T-cell (primary cell): ENCODE measurements at regions not wholly inside any gene's neighbourhood (a gene's known extent, or its start where the extent isn't known, plus 50 kb on each side); places are given as distances from the start of the nearest gene placed in this dataset.

Experiments used
- ATAC-seq, 4 experiments: fragments of 200-7000 bp in 3 of 4; fragments of 150-1000 bp in 1 of 4; cut with Tn5 transposase; replicated peaks in 1 of 4; 1 replicate in 3 of 4; 2 replicates in 1 of 4; pipeline ENCODE4 v1.10.0; 2021; ENCODE audit warnings: moderate library complexity in 3 of 4, mild to moderate bottlenecking in 2 of 4, moderate number of reproducible peaks in 1 of 4
- CTCF ChIA-PET, 2 donors: fragments of 300-600 bp; sonication (Branson Sonifier 250); formaldehyde crosslinking; loops; one replicate each; lab custom pipeline; 2022; ENCODE audit warnings: antibody characterized with exemption in 2 of 2; lab: Charles Lee
- POLR2A ChIA-PET, 2 donors: fragments of 300-600 bp; sonication (Branson Sonifier 250); formaldehyde crosslinking; loops; one replicate each; lab custom pipeline; 2022; ENCODE audit warnings: antibody characterized with exemption in 2 of 2; lab: Charles Lee
- DNase-seq, 35 experiments: peaks; one replicate each; pipeline versions ENCODE4 v3.0.0 to v3.0.0-alpha.2; 2013 to 2023
- H3K27ac ChIP-seq: one replicate; pipeline ENCODE4 v1.5.1; 2013; ENCODE audit warnings: low read length
- H3K27me3 ChIP-seq, 2 experiments: replicated peaks in 1 of 2; 1 replicate in 1 of 2; 2 replicates in 1 of 2; pipeline versions ENCODE4 v1.6.1 to v1.7.0; 2013; ENCODE audit warnings: low read length in 1 of 2, mixed read lengths in 1 of 2; ENCODE audit not compliant: control insufficient read depth in 2 of 2, insufficient read depth in 2 of 2; ENCODE audit errors: extremely low read depth in 1 of 2
- H3K36me3 ChIP-seq, 2 donors: 1 replicate in 1 of 2; 2 replicates in 1 of 2; pipeline versions ENCODE4 v1.6.1 to v1.7.0; 2013; ENCODE audit warnings: low read length in 1 of 2; ENCODE audit not compliant: control insufficient read depth in 2 of 2, insufficient read depth in 1 of 2; ENCODE audit errors: extremely low read depth in 1 of 2
- H3K4me1 ChIP-seq, 2 experiments: 1 replicate in 1 of 2; 2 replicates in 1 of 2; pipeline versions ENCODE4 v1.6.1 to v1.7.0; 2013; ENCODE audit warnings: low read length in 2 of 2, mixed read lengths in 1 of 2; ENCODE audit not compliant: insufficient read depth in 2 of 2, control insufficient read depth in 1 of 2; ENCODE audit errors: extremely low read depth in 1 of 2
- H3K4me3 ChIP-seq, 2 donors: 1 replicate in 1 of 2; 2 replicates in 1 of 2; pipeline versions ENCODE4 v1.5.1 to v1.7.0; 2013; ENCODE audit warnings: mild to moderate bottlenecking in 2 of 2, low read length in 1 of 2, moderate library complexity in 1 of 2; ENCODE audit not compliant: control insufficient read depth in 1 of 2; ENCODE audit errors: extremely low read depth in 1 of 2
- H3K9me3 ChIP-seq: 2 replicates; pipeline ENCODE4 v1.7.0; 2013
- H3K27ac Mint-ChIP-seq, 2 donors: one replicate each; pipeline ENCODE4 v1.8.0; 2020 to 2021; ENCODE audit warnings: mild to moderate bottlenecking in 2 of 2, mixed read lengths in 2 of 2
- H3K27me3 Mint-ChIP-seq, 2 donors: one replicate each; pipeline ENCODE4 v1.8.0; 2021 to 2022; ENCODE audit warnings: mixed read lengths in 2 of 2
- H3K36me3 Mint-ChIP-seq: one replicate; pipeline ENCODE4 v1.8.0; 2021; ENCODE audit warnings: mixed read lengths
- H3K4me1 Mint-ChIP-seq, 3 donors: one replicate each; pipeline ENCODE4 v1.8.0; 2020 to 2022; ENCODE audit warnings: mixed read lengths in 3 of 3, mild to moderate bottlenecking in 1 of 3
- H3K4me3 Mint-ChIP-seq, 3 donors: one replicate each; pipeline ENCODE4 v1.8.0; 2020 to 2022; ENCODE audit warnings: mild to moderate bottlenecking in 3 of 3, mixed read lengths in 3 of 3, moderate library complexity in 3 of 3
- H3K9me3 Mint-ChIP-seq, 3 donors: one replicate each; pipeline ENCODE4 v1.8.0; 2020 to 2022; ENCODE audit warnings: mixed read lengths in 3 of 3
- WGBS: methylation state at CpG from one replicate; pipeline ENCODE4 v1.1.5; 2013; ENCODE audit warnings: missing lambda C conversion rate; ENCODE audit not compliant: insufficient coverage; 5-methylcytosine and 5-hydroxymethylcytosine counted together

- DNase-seq, result no peak
These were observed 171.7 kb downstream of the ABHD5 start for GRCh38 chr3:43862470-43862869.

GRCh38 chr3:43862992-43863805 is 172.5 kb downstream of the ABHD5 start:
- Mint-ChIP-seq H3K4me3 (no peak overlapping the region), H3K36me3 (no peaks in the 10 kb centered on the region), H3K4me1 (no peaks in the 10 kb centered on the region), H3K27me3 (peaks cover 27 to 29% of the 10 kb centered on the region in 2 donors), H3K27ac (no peak overlapping the region), H3K9me3 (no peaks in the 10 kb centered on the region)
- Histone ChIP-seq H3K9me3 (no peaks in the 10 kb centered on the region), H3K36me3 (no peaks in the 10 kb centered on the region), H3K27me3 (peaks cover 0 to 43% of the 10 kb centered on the region in 2 experiments), H3K4me3 (no peak overlapping the region), H3K4me1 (no peaks in the 10 kb centered on the region), H3K27ac (no peak overlapping the region)
- ATAC-seq, result no peak
- POLR2A ChIA-PET, result no interaction called here
- whole genome bisulfite sequencing, result 78% methylated on average over 4 of the region's 8 CpGs
- no peak for DNase-seq
- CTCF ChIA-PET, result no interaction called here

More at GRCh38 chr3:43862470-43862869, 171.7 kb downstream of the ABHD5 start:
- no peak overlapping the region for H3K27ac Mint-ChIP-seq
- Histone ChIP-seq H3K36me3 (no peaks in the 10 kb centered on the region), H3K27ac (no peak overlapping the region), H3K27me3 (peaks cover 1 to 50% of the 10 kb centered on the region in 2 experiments), H3K9me3 (no peaks in the 10 kb centered on the region), H3K4me3 (no peak overlapping the region), H3K4me1 (no peaks in the 10 kb centered on the region)
- H3K4me3 Mint-ChIP-seq, result no peak overlapping the region
- peaks cover 35 to 36% of the 10 kb centered on the region in 2 donors for H3K27me3 Mint-ChIP-seq
- POLR2A ChIA-PET, result no interaction called here
- CTCF ChIA-PET, result no interaction called here
- no peaks in the 10 kb centered on the region for H3K4me1 Mint-ChIP-seq
- 75% methylated on average over 1 of the region's 4 CpGs for WGBS
- ATAC-seq, result no peak
- no peaks in the 10 kb centered on the region for H3K36me3 Mint-ChIP-seq
- no peaks in the 10 kb centered on the region for H3K9me3 Mint-ChIP-seq

DNA sequence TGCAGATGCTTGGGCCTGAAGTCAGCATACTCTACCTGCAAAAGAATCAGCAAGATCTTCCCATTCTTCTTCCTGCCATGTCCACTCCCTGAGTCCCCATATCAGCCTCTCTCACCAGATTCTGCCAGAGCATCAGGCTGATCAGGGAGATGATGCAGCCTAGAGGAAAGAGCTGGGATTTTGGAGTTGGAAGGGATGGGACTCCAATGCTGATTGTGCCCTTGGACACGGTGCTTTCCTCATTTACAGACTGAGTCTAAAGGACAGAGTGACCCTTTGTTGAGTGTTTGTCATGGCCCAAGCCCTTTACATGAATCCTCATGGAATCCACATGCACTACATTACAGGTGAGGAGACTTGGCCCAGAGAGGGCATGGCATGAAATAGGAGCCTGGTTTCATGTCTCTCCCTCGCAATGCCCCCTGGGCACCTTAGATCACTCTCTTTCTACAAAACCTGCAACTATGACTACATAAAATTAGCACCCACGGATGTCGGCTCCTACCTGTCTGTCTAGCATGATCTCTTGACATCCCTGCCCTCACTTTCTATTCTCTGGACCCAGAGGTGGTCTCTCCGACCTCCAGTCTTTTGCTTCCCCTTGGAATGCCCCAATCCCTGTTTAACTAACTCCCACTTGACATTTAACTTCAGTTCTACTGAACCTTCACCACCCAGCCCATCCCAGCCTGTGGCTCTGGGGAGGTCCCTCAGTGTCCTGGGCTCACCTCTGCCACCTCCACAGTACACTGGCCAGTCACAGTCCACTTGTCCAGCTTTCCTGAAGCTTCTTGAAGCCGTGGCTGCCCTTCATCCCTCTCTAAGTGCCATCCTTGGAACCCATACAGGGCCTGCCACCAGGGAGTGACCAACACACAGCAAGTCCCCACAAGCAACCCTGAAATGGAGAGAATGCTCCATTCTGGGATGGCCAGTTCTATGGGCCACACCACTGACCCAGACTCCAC is 173.5 kb downstream of the ABHD5 start:
- peaks cover 0 to 46% of the 10 kb centered on the region in 2 experiments for H3K27me3 ChIP-seq
- 64% methylated on average over 5 of the region's 6 CpGs for WGBS
- CTCF ChIA-PET, result no interaction called here

GRCh38 chr3:43865351-43865750 is 174.6 kb downstream of the ABHD5 start:
- H3K4me3 ChIP-seq, result no peak overlapping the region
- H3K27me3 ChIP-seq, result peaks cover 0 to 43% of the 10 kb centered on the region in 2 experiments
- no peak overlapping the region for H3K27ac ChIP-seq
- ChIA-PET POLR2A (interaction anchor here in 1 of 2 donors (0.6 kb wide), 1 partner anchor 594 kb away, joined by 4 read pairs; no protein-coding TSS in a partner anchor), CTCF (no interaction called here)
- H3K27ac Mint-ChIP-seq, result no peak overlapping the region
- peaks cover 25 to 29% of the 10 kb centered on the region in 2 donors for H3K27me3 Mint-ChIP-seq
- no peaks in the 10 kb centered on the region for H3K4me1 ChIP-seq
- no peak for DNase-seq
- no peaks in the 10 kb centered on the region for H3K36me3 Mint-ChIP-seq
- H3K4me3 Mint-ChIP-seq, result no peak overlapping the region
- no peaks in the 10 kb centered on the region for H3K4me1 Mint-ChIP-seq
- no peak for ATAC-seq
- H3K9me3 ChIP-seq, result no peaks in the 10 kb centered on the region
- WGBS, result no CpG with 5 or more reads among the region's 4 CpGs
- H3K9me3 Mint-ChIP-seq, result no peaks in the 10 kb centered on the region
- no peaks in the 10 kb centered on the region for H3K36me3 ChIP-seq

More for the DNA sequence above, 173.5 kb downstream of the ABHD5 start:
- POLR2A ChIA-PET, result no interaction called here
- ATAC-seq (no peak), DNase-seq (no peak)
- Mint-ChIP-seq H3K4me1 (no peaks in the 10 kb centered on the region), H3K9me3 (no peaks in the 10 kb centered on the region), H3K4me3 (no peak overlapping the region), H3K27ac (no peak overlapping the region), H3K36me3 (no peaks in the 10 kb centered on the region), H3K27me3 (peaks cover 26 to 27% of the 10 kb centered on the region in 2 donors)
- no peak overlapping the region for H3K27ac ChIP-seq
- H3K36me3 ChIP-seq, result no peaks in the 10 kb centered on the region
- H3K4me3 ChIP-seq, result no peak overlapping the region
- no peaks in the 10 kb centered on the region for H3K9me3 ChIP-seq
- no peaks in the 10 kb centered on the region for H3K4me1 ChIP-seq

GRCh38 chr3:43865887-43866528 is 175.3 kb downstream of the ABHD5 start:
- DNase-seq, result no peak
- Mint-ChIP-seq H3K36me3 (no peaks in the 10 kb centered on the region), H3K27me3 (peaks cover 22 to 27% of the 10 kb centered on the region in 2 donors), H3K27ac (no peak overlapping the region), H3K4me1 (no peaks in the 10 kb centered on the region), H3K9me3 (no peaks in the 10 kb centered on the region), H3K4me3 (no peak overlapping the region)
- no peaks in the 10 kb centered on the region for H3K9me3 ChIP-seq
- H3K27me3 ChIP-seq, result peaks cover 0 to 42% of the 10 kb centered on the region in 2 experiments
- no peak overlapping the region for H3K27ac ChIP-seq
- WGBS, result 95% methylated on average over 4 of the region's 9 CpGs
- no peaks in the 10 kb centered on the region for H3K4me1 ChIP-seq
- ATAC-seq, result no peak
- no peak overlapping the region for H3K4me3 ChIP-seq
- ChIA-PET POLR2A (interaction anchor here in 1 of 2 donors (0.6 kb wide), 1 partner anchor 595 kb away, joined by 4 read pairs; no protein-coding TSS in a partner anchor), CTCF (no interaction called here)
- H3K36me3 ChIP-seq, result no peaks in the 10 kb centered on the region
